Testis (tissue), 2 donors: ENCODE measurements at regions not wholly inside any gene's neighbourhood (a gene's known extent, or its start where the extent isn't known, plus 50 kb on each side); places are given as distances from the start of the nearest gene placed in this dataset.
"Not testable (repeated sequence)": the region's sequence is repeated elsewhere in the genome, so short reads cannot be mapped to it uniquely, and the experiment has no call there.

Experiments
- DNase-seq: peaks from one replicate; pipeline ENCODE4 v3.0.0-alpha.2; 2019
- H3K27ac ChIP-seq, 2 donors: fragments of 200-600 bp; sonication (generic); one replicate each; pipeline ENCODE4 v1.5.1; 2019
- H3K27me3 ChIP-seq: fragments of 200-600 bp; sonication (generic); one replicate; pipeline ENCODE4 v1.5.1; 2019
- H3K36me3 ChIP-seq: fragments of 200-600 bp; sonication (generic); one replicate; pipeline ENCODE4 v1.5.1; 2017; ENCODE audit warnings: low read depth; ENCODE audit errors: missing control alignments
- H3K4me1 ChIP-seq: fragments of 200-600 bp; sonication (generic); one replicate; pipeline ENCODE4 v1.5.1; 2019
- H3K4me3 ChIP-seq, 2 donors: fragments of 200-600 bp; sonication (generic); one replicate each; pipeline ENCODE4 v1.5.1; 2017 to 2019
- H3K9me3 ChIP-seq: fragments of 200-600 bp; sonication (generic); one replicate; pipeline ENCODE4 v1.5.1; 2017
- CTCF ChIP-seq, 3 experiments: fragments of 450-650 bp in 2 of 3; fragments of 200-600 bp in 1 of 3; sonication (generic) in 1 of 3; IDR thresholded peaks; one replicate each; pipeline ENCODE4 v1.5.1; 2016 to 2019; ENCODE audit warnings: antibody characterized with exemption in 3 of 3, mild to moderate bottlenecking in 2 of 3, moderate library complexity in 1 of 3
- POLR2A ChIP-seq: fragments of 450-650 bp; IDR thresholded peaks from one replicate; pipeline ENCODE4 v1.6.1; 2017; ENCODE audit warnings: antibody characterized with exemption, mild to moderate bottlenecking, moderate library complexity
- WGBS, 2 donors: methylation state at CpG; one replicate each; pipeline ENCODE4 v1.1.5; 2018; 5-methylcytosine and 5-hydroxymethylcytosine counted together
- intact Hi-C: fragments of 100-400 bp; cut with DNase I; formaldehyde crosslinking; loops from one replicate; pipeline ENCODE4 v1.15.1; 2023; ENCODE audit warnings: low total_unique reads

GRCh38 chr2:231869704-231870103, 56.5 kb downstream of the NPPC start:
- intact Hi-C loops: no loop called here
- DNase-seq: no peak
- no peaks in the 10 kb centered on the region for H3K9me3 ChIP-seq
- H3K36me3 ChIP-seq: no peaks in the 10 kb centered on the region
- no peak overlapping the region for H3K27ac ChIP-seq
- H3K27me3 ChIP-seq: no peaks in the 10 kb centered on the region
- no peaks in the 10 kb centered on the region for H3K4me1 ChIP-seq
- 68 to 75% methylated on average over 4 of the region's 4 CpGs for WGBS, 2 donors
- TF ChIP-seq CTCF (IDR thresholded peaks at IDR 0.05): no peak
- TF ChIP-seq POLR2A: no peak
- no peak overlapping the region for H3K4me3 ChIP-seq

GRCh38 chr2:231869016-231869415, 57.2 kb downstream of the NPPC start:
- H3K36me3 ChIP-seq, DNase-seq, H3K27me3 ChIP-seq, H3K27ac ChIP-seq, H3K4me1 ChIP-seq, intact Hi-C loops, H3K9me3 ChIP-seq, H3K4me3 ChIP-seq: not testable (repeated sequence)
- WGBS, 2 donors: 82 to 85% methylated on average over 6 of the region's 6 CpGs

- H3K27ac ChIP-seq: no peak overlapping the region
- DNase-seq: no peak
- H3K9me3 ChIP-seq: no peaks in the 10 kb centered on the region
- H3K27me3 ChIP-seq: no peaks in the 10 kb centered on the region
- H3K36me3 ChIP-seq: no peaks in the 10 kb centered on the region
- H3K4me1 ChIP-seq: no peaks in the 10 kb centered on the region
- WGBS, 2 donors: 89 to 94% methylated on average over 2 of the region's 2 CpGs
- TF ChIP-seq CTCF (IDR thresholded peaks at IDR 0.05): no peak
- H3K4me3 ChIP-seq: no peak overlapping the region
- intact Hi-C loops: no loop called here
Measured at GRCh38 chr2:231866450-231866849, 59.7 kb downstream of the NPPC start.

- Histone ChIP-seq H3K4me3 (no peak overlapping the region), H3K27me3 (no peaks in the 10 kb centered on the region), H3K36me3 (no peaks in the 10 kb centered on the region), H3K27ac (no peak overlapping the region), H3K4me1 (no peaks in the 10 kb centered on the region), H3K9me3 (no peaks in the 10 kb centered on the region)
- TF ChIP-seq CTCF (IDR thresholded peaks at IDR 0.05) (no peak), POLR2A (no peak)
- DNase-seq: no peak
- intact Hi-C loops: no loop called here
- WGBS, 2 donors: 83 to 84% methylated on average over 1 of the region's 1 CpG
Measured at GRCh38 chr2:231865222-231865621, 61.0 kb downstream of the NPPC start.

GRCh38 chr2:231862071-231862470, 64.1 kb downstream of the NPPC start:
- TF ChIP-seq CTCF (IDR thresholded peaks at IDR 0.05) (no peak), POLR2A (no peak)
- Histone ChIP-seq H3K36me3 (no peaks in the 10 kb centered on the region), H3K27me3 (no peaks in the 10 kb centered on the region), H3K9me3 (no peaks in the 10 kb centered on the region), H3K27ac (no peak overlapping the region), H3K4me3 (no peak overlapping the region), H3K4me1 (no peaks in the 10 kb centered on the region)
- WGBS, 2 donors: 57 to 66% methylated on average over 6 of the region's 6 CpGs
- no peak for DNase-seq
- intact Hi-C loops: no loop called here
